ENCODE measurements at regions not wholly inside any gene's neighbourhood (a gene's known extent, or its start where the extent isn't known, plus 50 kb on each side); places are given as distances from the start of the nearest gene placed in this dataset.

GRCh38 chr2:217703102-217703501 is 299.7 kb downstream of the TNS1 start:
- Histone ChIP-seq H3K4me3 (no peak overlapping the region), H3K27me3 (no peaks in the 10 kb centered on the region), H3K9me3 (no peaks in the 10 kb centered on the region), H3K4me1 (peaks cover 0 to 12% (median 9%) of the 10 kb centered on the region in 9 donors), H3K27ac (no peak overlapping the region), H3K36me3 (no peaks in the 10 kb centered on the region)
- WGBS, 2 donors: 87 to 89% methylated on average over 5 of the region's 5 CpGs
- intact Hi-C loops (cut with DNase I): no loop called here
- no peak for ATAC-seq
- no peak for DNase-seq
- TF ChIP-seq CTCF (IDR thresholded peaks at IDR 0.05): no peak

GRCh38 chr2:217701622-217702021 is 301.2 kb downstream of the TNS1 start:
- no peak overlapping the region for H3K27ac ChIP-seq
- WGBS, 2 donors: 88 to 89% methylated on average over 5 of the region's 5 CpGs
- H3K9me3 ChIP-seq: no peaks in the 10 kb centered on the region
- H3K4me3 ChIP-seq: no peak overlapping the region
- H3K27me3 ChIP-seq: no peaks in the 10 kb centered on the region
- intact Hi-C loops (cut with DNase I): no loop called here
- no peaks in the 10 kb centered on the region for H3K36me3 ChIP-seq
- no peak for DNase-seq
- ATAC-seq: no peak
- H3K4me1 ChIP-seq: peaks cover 0 to under 1% (median 0%) of the 10 kb centered on the region in 9 donors
- no peak for TF ChIP-seq CTCF (IDR thresholded peaks at IDR 0.05)

GRCh38 chr2:217698691-217699090 is 304.1 kb downstream of the TNS1 start:
- peak in 1 of 8 donors; percentile 26 for ATAC-seq
- TF ChIP-seq CTCF (IDR thresholded peaks at IDR 0.05): no peak
- Histone ChIP-seq H3K9me3 (no peaks in the 10 kb centered on the region), H3K36me3 (no peaks in the 10 kb centered on the region), H3K27me3 (no peaks in the 10 kb centered on the region), H3K4me1 (peaks cover 0 to 6% (median 0%) of the 10 kb centered on the region in 9 donors), H3K27ac (no peak overlapping the region), H3K4me3 (no peak overlapping the region)
- 87 to 98% methylated on average over 3 of the region's 3 CpGs for WGBS, 2 donors
- DNase-seq: no peak
- intact Hi-C loops (cut with DNase I): no loop called here

DNA sequence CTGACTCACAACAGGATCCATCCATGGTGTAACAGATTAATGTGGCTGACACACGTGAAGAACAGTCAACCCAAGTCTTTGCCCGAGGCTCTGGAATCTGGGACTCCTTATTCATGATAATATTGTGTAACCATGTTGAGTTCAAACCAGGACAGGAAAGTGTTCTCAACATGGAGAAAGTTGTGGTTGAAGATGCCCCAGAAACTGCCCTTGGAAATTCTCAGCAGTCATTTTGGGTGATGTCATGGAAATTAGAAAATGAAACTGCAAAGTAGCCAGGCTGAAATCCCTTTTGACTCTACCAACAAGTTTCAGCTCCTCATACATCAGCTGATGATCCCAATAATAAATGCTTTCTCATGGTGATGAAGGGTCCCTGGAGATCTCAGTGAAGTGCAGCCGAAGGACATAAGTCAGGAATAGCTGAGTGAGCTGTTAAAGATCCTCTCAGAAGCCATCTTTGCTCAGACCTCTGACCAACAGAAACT is 307.7 kb downstream of the TNS1 start:
- H3K4me3 ChIP-seq: no peak overlapping the region
- intact Hi-C loops (cut with DNase I): no loop called here
- 70 to 76% methylated on average over 3 of the region's 3 CpGs for WGBS, 2 donors
- H3K4me1 ChIP-seq: peaks cover 0 to 14% (median 0%) of the 10 kb centered on the region in 9 donors
- H3K27me3 ChIP-seq: no peaks in the 10 kb centered on the region
- no peak for TF ChIP-seq CTCF (IDR thresholded peaks at IDR 0.05)
- H3K27ac ChIP-seq: peak overlapping the region in 2 of 10 donors; percentile 22 to 43
- ATAC-seq: peak in 7 of 8 donors; percentile 37 to 69 (median 60)
- H3K36me3 ChIP-seq: no peaks in the 10 kb centered on the region
- no peaks in the 10 kb centered on the region for H3K9me3 ChIP-seq
- no peak for DNase-seq
